Natural killer cell (primary cell): ENCODE measurements at regions not wholly inside any gene's neighbourhood (a gene's known extent, or its start where the extent isn't known, plus 50 kb on each side); places are given as distances from the start of the nearest gene placed in this dataset.

Experiments used
- ATAC-seq, 3 donors: fragments of 150-1000 bp in 2 of 3; fragments of 200-7000 bp in 1 of 3; cut with Tn5 transposase; 1 replicate in 1 of 3; 2 replicates in 2 of 3; pipeline ENCODE4 v1.10.0; 2021; ENCODE audit warnings: mild to moderate bottlenecking in 2 of 3, moderate library complexity in 2 of 3
- DNase-seq, 2 donors: peaks; one replicate each; pipeline versions ENCODE4 v3.0.0 to v3.0.0-alpha.2; 2013 to 2021; ENCODE audit warnings: mixed read lengths in 1 of 2
- H3K27ac ChIP-seq: one replicate; pipeline ENCODE4 v1.5.1; 2013; ENCODE audit warnings: mild to moderate bottlenecking, low read length
- H3K27me3 ChIP-seq: one replicate; pipeline ENCODE4 v1.6.1; 2013; ENCODE audit warnings: low read length; ENCODE audit not compliant: control insufficient read depth, insufficient read depth
- H3K36me3 ChIP-seq: one replicate; pipeline ENCODE4 v1.6.1; 2013; ENCODE audit warnings: low read length; ENCODE audit not compliant: control insufficient read depth, insufficient read depth
- H3K4me1 ChIP-seq: one replicate; pipeline ENCODE4 v1.6.1; 2013; ENCODE audit warnings: low read length; ENCODE audit not compliant: control insufficient read depth, insufficient read depth
- H3K4me3 ChIP-seq: one replicate; pipeline ENCODE4 v1.5.1; 2013; ENCODE audit warnings: low read length
- H3K9me3 ChIP-seq: one replicate; pipeline ENCODE4 v1.6.1; 2013; ENCODE audit warnings: low read length; ENCODE audit not compliant: control insufficient read depth, insufficient read depth
- H3K27ac Mint-ChIP-seq, 2 donors: one replicate each; pipeline ENCODE4 v1.8.0; 2022; ENCODE audit warnings: mild to moderate bottlenecking in 2 of 2, mixed read lengths in 2 of 2, moderate library complexity in 1 of 2
- H3K27me3 Mint-ChIP-seq, 2 donors: one replicate each; pipeline ENCODE4 v1.8.0; 2022; ENCODE audit warnings: low read depth in 2 of 2, mixed read lengths in 2 of 2
- H3K36me3 Mint-ChIP-seq: one replicate; pipeline ENCODE4 v1.8.0; 2022; ENCODE audit warnings: mixed read lengths
- H3K4me1 Mint-ChIP-seq, 2 donors: one replicate each; pipeline ENCODE4 v1.8.0; 2022; ENCODE audit warnings: mixed read lengths in 2 of 2
- H3K4me3 Mint-ChIP-seq: one replicate; pipeline ENCODE4 v1.8.0; 2022; ENCODE audit warnings: mild to moderate bottlenecking, moderate library complexity, mixed read lengths
- H3K9me3 Mint-ChIP-seq, 2 donors: one replicate each; pipeline ENCODE4 v1.8.0; 2022; ENCODE audit warnings: mixed read lengths in 2 of 2
- CTCF ChIP-seq: fragments of 200-600 bp; IDR thresholded peaks from one replicate; pipeline ENCODE4 v1.8.0; 2022; ENCODE audit warnings: antibody characterized with exemption
- WGBS: methylation state at CpG from one replicate; pipeline ENCODE4 v1.1.7; 2013; ENCODE audit warnings: missing lambda C conversion rate; ENCODE audit not compliant: insufficient coverage; 5-methylcytosine and 5-hydroxymethylcytosine counted together
- intact Hi-C: fragments of 100-400 bp; cut with micrococcal nuclease; formaldehyde crosslinking; loops from one replicate; pipeline ENCODE4 v1.14.2; 2022

GRCh38 chrX:25141684-25142083 lies 125.9 kb upstream of the ARX start:
- H3K27me3 ChIP-seq = no peaks in the 10 kb centered on the region
- no peaks in the 10 kb centered on the region for H3K9me3 ChIP-seq
- WGBS = no CpG with 5 or more reads among the region's 1 CpG
- ATAC-seq (no peak), DNase-seq (no peak)
- no peak overlapping the region for H3K27ac Mint-ChIP-seq
- intact Hi-C loops = loop anchor here (5.0 kb wide), 1 partner anchor 769 kb away; no protein-coding TSS in a partner anchor
- H3K36me3 ChIP-seq = no peaks in the 10 kb centered on the region
- H3K27me3 Mint-ChIP-seq = peaks cover 0 to 41% of the 10 kb centered on the region in 2 donors
- H3K4me1 Mint-ChIP-seq = no peaks in the 10 kb centered on the region
- H3K4me3 ChIP-seq = no peak overlapping the region
- no peak overlapping the region for H3K27ac ChIP-seq
- TF ChIP-seq CTCF = no peak
- H3K9me3 Mint-ChIP-seq = no peaks in the 10 kb centered on the region
- no peaks in the 10 kb centered on the region for H3K36me3 Mint-ChIP-seq
- no peaks in the 10 kb centered on the region for H3K4me1 ChIP-seq
- H3K4me3 Mint-ChIP-seq = no peak overlapping the region

GRCh38 chrX:25131055-25131454 lies 115.3 kb upstream of the ARX start:
- H3K4me1 Mint-ChIP-seq = no peaks in the 10 kb centered on the region
- TF ChIP-seq CTCF = no peak
- Histone ChIP-seq H3K36me3 (no peaks in the 10 kb centered on the region), H3K9me3 (no peaks in the 10 kb centered on the region), H3K27me3 (no peaks in the 10 kb centered on the region), H3K27ac (no peak overlapping the region), H3K4me1 (no peaks in the 10 kb centered on the region), H3K4me3 (no peak overlapping the region)
- ATAC-seq (no peak), DNase-seq (no peak)
- H3K27me3 Mint-ChIP-seq = peaks cover 16 to 23% of the 10 kb centered on the region in 2 donors
- no peak overlapping the region for H3K4me3 Mint-ChIP-seq
- no peaks in the 10 kb centered on the region for H3K36me3 Mint-ChIP-seq
- H3K9me3 Mint-ChIP-seq = no peaks in the 10 kb centered on the region
- intact Hi-C loops = no loop called here
- H3K27ac Mint-ChIP-seq = no peak overlapping the region

- WGBS = 81% methylated on average over 4 of the region's 4 CpGs
- no peak for TF ChIP-seq CTCF
- Mint-ChIP-seq H3K4me3 (no peak overlapping the region), H3K4me1 (no peaks in the 10 kb centered on the region), H3K27me3 (peaks cover 16 to 19% of the 10 kb centered on the region in 2 donors), H3K36me3 (no peaks in the 10 kb centered on the region), H3K9me3 (no peaks in the 10 kb centered on the region), H3K27ac (no peak overlapping the region)
- intact Hi-C loops = no loop called here
- DNase-seq (no peak), ATAC-seq (no peak)
- Histone ChIP-seq H3K4me3 (no peak overlapping the region), H3K9me3 (no peaks in the 10 kb centered on the region), H3K36me3 (no peaks in the 10 kb centered on the region), H3K27ac (no peak overlapping the region), H3K27me3 (no peaks in the 10 kb centered on the region), H3K4me1 (no peaks in the 10 kb centered on the region)
Observed at GRCh38 chrX:25130619-25131018, 114.9 kb upstream of the ARX start.

GRCh38 chrX:25125483-25125882 lies 109.7 kb upstream of the ARX start:
- no peaks in the 10 kb centered on the region for H3K4me1 ChIP-seq
- WGBS = 96% methylated on average over 3 of the region's 4 CpGs
- H3K36me3 ChIP-seq = no peaks in the 10 kb centered on the region
- intact Hi-C loops = no loop called here
- TF ChIP-seq CTCF = no peak
- H3K4me3 ChIP-seq = no peak overlapping the region
- H3K9me3 ChIP-seq = no peaks in the 10 kb centered on the region
- H3K27me3 Mint-ChIP-seq = peaks cover 0 to 18% of the 10 kb centered on the region in 2 donors
- no peak for ATAC-seq
- H3K4me3 Mint-ChIP-seq = no peak overlapping the region
- peaks cover 0 to 2% of the 10 kb centered on the region in 2 donors for H3K9me3 Mint-ChIP-seq
- no peak overlapping the region for H3K27ac Mint-ChIP-seq
- H3K36me3 Mint-ChIP-seq = no peaks in the 10 kb centered on the region
- H3K4me1 Mint-ChIP-seq = no peaks in the 10 kb centered on the region
- no peak overlapping the region for H3K27ac ChIP-seq
- no peak for DNase-seq
- no peaks in the 10 kb centered on the region for H3K27me3 ChIP-seq
